IMR-90 (cell line): ENCODE measurements at regions not wholly inside any gene's neighbourhood (a gene's known extent, or its start where the extent isn't known, plus 50 kb on each side); places are given as distances from the start of the nearest gene placed in this dataset.

Experiments
- ATAC-seq: fragments of 200-7000 bp; cut with Tn5 transposase; 2 replicates; pipeline ENCODE4 v1.9.1; 2020; ENCODE audit warnings: low read depth, mild to moderate bottlenecking, moderate library complexity
- BruUV-seq: library from RNA; stranded (reverse); fragments of 400-500 nt; replicated peaks from 2 replicates; lab custom pipeline; 2021; lab: Mats Ljungman, UMichigan
- CTCF ChIA-PET: fragments of 300-600 bp; formaldehyde crosslinking; extraction: SDS; loops from one replicate; lab custom pipeline; 2021; ENCODE audit warnings: antibody characterized with exemption; lab: Yijun Ruan, JAX
- POLR2A ChIA-PET: fragments of 300-600 bp; sonication (Branson Sonifier 250); formaldehyde crosslinking; loops from one replicate; lab custom pipeline; 2022; ENCODE audit warnings: antibody characterized with exemption; ENCODE audit not compliant: unreplicated experiment; lab: Charles Lee
- DNase-seq: peaks from one replicate; pipeline ENCODE4 v3.0.0; 2013
- H2AFZ ChIP-seq: replicated peaks from 2 replicates; pipeline ENCODE3; 2013; ENCODE audit warnings: low read length, mild to moderate bottlenecking; ENCODE audit not compliant: poor library complexity
- H2AK5ac ChIP-seq: 2 replicates; pipeline ENCODE4 v1.6.1; 2013; ENCODE audit warnings: low read depth, low read length, inconsistent platforms
- H2AK9ac ChIP-seq: replicated peaks from 2 replicates; pipeline ENCODE3; 2013; ENCODE audit warnings: mild to moderate bottlenecking, low read depth, low read length, moderate library complexity; ENCODE audit not compliant: poor library complexity
- H2BK120ac ChIP-seq: 2 replicates; pipeline ENCODE4 v1.6.1; 2013; ENCODE audit warnings: low read depth, low read length, inconsistent platforms
- H2BK15ac ChIP-seq: 3 replicates; pipeline ENCODE4 v1.6.1; 2013; ENCODE audit warnings: low read depth, low read length, inconsistent platforms
- H2BK20ac ChIP-seq: 2 replicates; pipeline ENCODE4 v1.6.1; 2013; ENCODE audit warnings: low read depth, mild to moderate bottlenecking, inconsistent platforms, low read length, moderate library complexity
- H2BK5ac ChIP-seq: 2 replicates; pipeline ENCODE4 v1.6.1; 2013; ENCODE audit warnings: mild to moderate bottlenecking, low read depth, low read length, inconsistent platforms; ENCODE audit not compliant: poor library complexity, severe bottlenecking
- H3K14ac ChIP-seq: replicated peaks from 2 replicates; pipeline ENCODE4 v1.6.1; 2013; ENCODE audit warnings: low read depth, low read length, inconsistent platforms
- H3K18ac ChIP-seq: 2 replicates; pipeline ENCODE4 v1.6.1; 2013; ENCODE audit warnings: low read depth, low read length, control low read depth
- H3K23ac ChIP-seq: 2 replicates; pipeline ENCODE4 v1.6.1; 2013; ENCODE audit warnings: low read depth, low read length, inconsistent platforms
- H3K27ac ChIP-seq: 2 replicates; pipeline ENCODE4 v1.5.1; 2013; ENCODE audit warnings: mild to moderate bottlenecking, control low read depth, low read length; ENCODE audit not compliant: insufficient read depth
- H3K27me3 ChIP-seq: 2 replicates; pipeline ENCODE4 v1.6.1; 2013; ENCODE audit warnings: low read length; ENCODE audit not compliant: control insufficient read depth, insufficient read depth
- H3K36me3 ChIP-seq: 2 replicates; pipeline ENCODE4 v1.6.1; 2013; ENCODE audit warnings: low read length, mixed read lengths; ENCODE audit not compliant: control insufficient read depth, insufficient read depth
- H3K4ac ChIP-seq: 2 replicates; pipeline ENCODE4 v1.6.1; 2013; ENCODE audit warnings: low read depth, low read length, inconsistent platforms
- H3K4me1 ChIP-seq: 2 replicates; pipeline ENCODE4 v1.6.1; 2013; ENCODE audit warnings: low read length, mixed read lengths; ENCODE audit not compliant: control insufficient read depth, insufficient read depth
- H3K4me2 ChIP-seq: 2 replicates; pipeline ENCODE4 v1.6.1; 2013; ENCODE audit warnings: low read depth, mild to moderate bottlenecking, control low read depth, low read length, moderate library complexity
- H3K4me3 ChIP-seq: 2 replicates; pipeline ENCODE4 v1.5.1; 2013; ENCODE audit warnings: low read depth, mild to moderate bottlenecking, control low read depth, low read length, moderate library complexity; ENCODE audit not compliant: insufficient read depth
- H3K56ac ChIP-seq: 2 replicates; pipeline ENCODE4 v1.6.1; 2013; ENCODE audit warnings: low read length, inconsistent platforms; ENCODE audit not compliant: insufficient read depth; ENCODE audit errors: extremely low read depth
- H3K79me1 ChIP-seq, 2 experiments: 2 replicates each; pipeline ENCODE4 v1.6.1; 2013; ENCODE audit warnings: low read length in 2 of 2, inconsistent platforms in 1 of 2, low read depth in 1 of 2
- H3K9ac ChIP-seq: 2 replicates; pipeline ENCODE4 v1.6.1; 2013; ENCODE audit warnings: low read depth, low read length, control low read depth
- H3K9me1 ChIP-seq: 2 replicates; pipeline ENCODE4 v1.6.1; 2013; ENCODE audit warnings: low read length, inconsistent platforms; ENCODE audit not compliant: insufficient read depth
- H3K9me3 ChIP-seq: 2 replicates; pipeline ENCODE4 v1.6.1; 2013; ENCODE audit warnings: low read length; ENCODE audit not compliant: control insufficient read depth, insufficient read depth
- H4K20me1 ChIP-seq: 2 replicates; pipeline ENCODE4 v1.6.1; 2013; ENCODE audit warnings: low read length, inconsistent platforms; ENCODE audit not compliant: insufficient read depth
- H4K5ac ChIP-seq: 2 replicates; pipeline ENCODE4 v1.6.1; 2013; ENCODE audit warnings: mild to moderate bottlenecking, low read depth, low read length, control low read depth
- H4K8ac ChIP-seq, 2 experiments: 2 replicates each; pipeline ENCODE4 v1.6.1; 2013; ENCODE audit warnings: low read depth in 2 of 2, low read length in 2 of 2, control low read depth in 1 of 2, inconsistent platforms in 1 of 2
- H4K91ac ChIP-seq: 2 replicates; pipeline ENCODE4 v1.6.1; 2013; ENCODE audit warnings: low read depth, low read length, inconsistent platforms; ENCODE audit not compliant: insufficient read depth
- BHLHE40 ChIP-seq: fragments of 150-350 bp; IDR thresholded peaks from 2 replicates; pipeline ENCODE4 v1.6.1; 2016; ENCODE audit warnings: mild to moderate bottlenecking, low read depth, low read length
- CEBPB ChIP-seq: IDR thresholded peaks from 2 replicates; pipeline ENCODE4 v1.6.1; 2012; ENCODE audit warnings: low read depth, low read length, improper control_type of control experiment
- CHD1 ChIP-seq: IDR thresholded peaks from 2 replicates; pipeline ENCODE4 v1.6.1; 2012; ENCODE audit warnings: low read depth, low read length, improper control_type of control experiment
- CTCF ChIP-seq: conservative IDR thresholded peaks from 2 replicates; pipeline ENCODE4 v1.5.1; 2012; ENCODE audit warnings: mild to moderate bottlenecking, low read depth, low read length, improper control_type of control experiment
- FOS ChIP-seq: fragments of 150-350 bp; IDR thresholded peaks from 2 replicates; pipeline ENCODE4 v1.6.1; 2016; ENCODE audit warnings: low read depth, low read length
- MAZ ChIP-seq: IDR thresholded peaks from 2 replicates; pipeline ENCODE4 v1.6.1; 2012; ENCODE audit warnings: low read depth, mild to moderate bottlenecking, low read length, improper control_type of control experiment, moderate library complexity, borderline replicate concordance
- MXI1 ChIP-seq: IDR thresholded peaks from 2 replicates; pipeline ENCODE4 v1.6.1; 2012; ENCODE audit warnings: low read depth, mild to moderate bottlenecking, low read length, moderate library complexity, borderline replicate concordance
- POLR2A ChIP-seq: IDR thresholded peaks from 2 replicates; pipeline ENCODE4 v1.6.1; 2012; ENCODE audit warnings: mild to moderate bottlenecking, low read depth, low read length
- RCOR1 ChIP-seq: IDR thresholded peaks from 2 replicates; pipeline ENCODE4 v1.6.1; 2012; ENCODE audit warnings: mild to moderate bottlenecking, low read length, improper control_type of control experiment; ENCODE audit not compliant: insufficient replicate concordance
- SMC3 ChIP-seq: fragments of 150-350 bp; IDR thresholded peaks from 2 replicates; pipeline ENCODE4 v1.6.1; 2016; ENCODE audit warnings: low read depth, mild to moderate bottlenecking, antibody characterized with exemption, low read length, moderate library complexity
- WGBS, 2 experiments: methylation state at CpG; one replicate each; pipeline versions ENCODE4 v1.1.5 to v1.1.7; 2013; ENCODE audit warnings: missing lambda C conversion rate in 2 of 2; ENCODE audit not compliant: insufficient read length in 1 of 2; ENCODE audit errors: extremely low coverage in 2 of 2; 5-methylcytosine and 5-hydroxymethylcytosine counted together
- dilution Hi-C: fragments of 300-500 bp; cut with HindIII; formaldehyde crosslinking; loops from one replicate; pipeline ENCODE4 v1.14.3; 2018; ENCODE audit warnings: low sequenced_read_pairs; ENCODE audit not compliant: unreplicated experiment
- in situ Hi-C: fragments of 300-500 bp; cut with MboI; formaldehyde crosslinking; loops from 3 replicates; pipeline ENCODE4 v1.14.3; 2019; ENCODE audit warnings: low sequenced_read_pairs, inconsistent platforms, mixed read lengths
- intact Hi-C: fragments of 100-400 bp; cut with micrococcal nuclease; formaldehyde crosslinking; loops from 2 replicates; pipeline ENCODE4 v1.10.0; 2022
- TF ChIP-seq, protein P1 (sequence below): fragments of 150-350 bp; IDR thresholded peaks from 2 replicates; pipeline ENCODE4 v1.6.1; 2017; ENCODE audit warnings: mild to moderate bottlenecking, antibody characterized with exemption, low read length, low read depth

DNA sequence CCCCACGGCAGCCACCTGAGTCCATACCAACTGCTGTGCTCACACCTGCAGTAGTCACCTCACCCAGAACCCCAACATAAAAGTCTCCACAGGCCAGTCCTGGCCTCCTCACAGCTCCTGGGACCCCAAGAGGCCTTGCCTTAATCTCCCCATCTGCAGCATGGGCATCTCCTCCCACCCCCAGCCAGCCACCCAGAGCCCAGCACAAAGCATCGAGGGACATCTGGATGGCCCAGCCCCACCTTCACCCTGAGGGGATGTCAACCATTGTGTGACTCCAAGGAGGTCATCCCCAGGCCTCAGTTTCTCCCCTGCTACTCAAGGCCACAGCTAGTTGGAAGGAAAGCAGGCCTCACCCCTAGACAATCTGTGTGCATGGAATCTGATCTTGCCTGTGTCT is 1775.3 kb downstream of the TP53TG3F start:
- H2BK5ac ChIP-seq = no peak overlapping the region
- H3K9me1 ChIP-seq = no peaks in the 10 kb centered on the region
- peaks cover 26% of the 10 kb centered on the region for H3K9me3 ChIP-seq
- no peaks in the 10 kb centered on the region for H3K36me3 ChIP-seq
- H3K27ac ChIP-seq = no peak overlapping the region
- no peak overlapping the region for H4K5ac ChIP-seq
- H2AK5ac ChIP-seq = no peak overlapping the region
- no peak overlapping the region for H3K4ac ChIP-seq
- no peak overlapping the region for H3K14ac ChIP-seq
- dilution Hi-C loops = no loop called here
- CTCF ChIA-PET = no interaction called here
- 43% methylated on average over 1 of the region's 2 CpGs; no CpG with 5 or more reads in 1 of the 2 experiments for WGBS, 2 experiments
- no peak overlapping the region for H3K4me3 ChIP-seq
- no peaks in the 10 kb centered on the region for H3K27me3 ChIP-seq
- no peaks in the 10 kb centered on the region for H4K20me1 ChIP-seq
- H3K23ac ChIP-seq = no peak overlapping the region
- TF ChIP-seq SMC3 (no peak), MXI1 (no peak), CHD1 (no peak), BHLHE40 (no peak), RCOR1 (no peak), CTCF (no peak), MAZ (no peak), FOS (no peak), CEBPB (no peak), POLR2A (no peak)
- TF ChIP-seq, protein P1, sequence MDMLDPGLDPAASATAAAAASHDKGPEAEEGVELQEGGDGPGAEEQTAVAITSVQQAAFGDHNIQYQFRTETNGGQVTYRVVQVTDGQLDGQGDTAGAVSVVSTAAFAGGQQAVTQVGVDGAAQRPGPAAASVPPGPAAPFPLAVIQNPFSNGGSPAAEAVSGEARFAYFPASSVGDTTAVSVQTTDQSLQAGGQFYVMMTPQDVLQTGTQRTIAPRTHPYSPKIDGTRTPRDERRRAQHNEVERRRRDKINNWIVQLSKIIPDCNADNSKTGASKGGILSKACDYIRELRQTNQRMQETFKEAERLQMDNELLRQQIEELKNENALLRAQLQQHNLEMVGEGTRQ = no peak
- H3K56ac ChIP-seq = no peak overlapping the region
- no peaks in the 10 kb centered on the region for H3K79me1 ChIP-seq
- H2AK9ac ChIP-seq = no peak overlapping the region
- H3K4me1 ChIP-seq = no peaks in the 10 kb centered on the region
- BruUV-seq = no TSS peak
- intact Hi-C loops = no loop called here
- ATAC-seq (no peak), DNase-seq (no peak)
- no peak overlapping the region for H2BK120ac ChIP-seq
- no peak overlapping the region for H2BK15ac ChIP-seq
- H2AFZ ChIP-seq = no peak overlapping the region
- no peak overlapping the region for H3K9ac ChIP-seq
- H2BK20ac ChIP-seq = no peak overlapping the region
- no peak overlapping the region for H3K18ac ChIP-seq
- POLR2A ChIA-PET = no interaction called here
- H3K4me2 ChIP-seq = no peak overlapping the region
- in situ Hi-C loops = no loop called here
- H4K8ac ChIP-seq = no peak overlapping the region
- no peak overlapping the region for H4K91ac ChIP-seq
